Mucosa of rectum (tissue), 2 donors: ENCODE measurements at regions not wholly inside any gene's neighbourhood (a gene's known extent, or its start where the extent isn't known, plus 50 kb on each side); places are given as distances from the start of the nearest gene placed in this dataset.

Source experiments
- H3K27ac ChIP-seq, 2 donors: one replicate each; pipeline ENCODE4 v1.7.0; 2013; ENCODE audit warnings: inconsistent platforms in 2 of 2, low read depth in 2 of 2, low read length in 2 of 2
- H3K27me3 ChIP-seq, 2 donors: one replicate each; pipeline ENCODE4 v1.7.0; 2013; ENCODE audit warnings: low read length in 2 of 2; ENCODE audit not compliant: control insufficient read depth in 2 of 2, insufficient read depth in 2 of 2
- H3K36me3 ChIP-seq, 2 donors: one replicate each; pipeline ENCODE4 v1.7.0; 2013; ENCODE audit warnings: low read length in 2 of 2; ENCODE audit not compliant: control insufficient read depth in 2 of 2, insufficient read depth in 2 of 2
- H3K4me1 ChIP-seq, 2 donors: one replicate each; pipeline ENCODE4 v1.7.0; 2013; ENCODE audit warnings: low read length in 2 of 2, mild to moderate bottlenecking in 1 of 2; ENCODE audit not compliant: control insufficient read depth in 2 of 2, insufficient read depth in 2 of 2
- H3K4me3 ChIP-seq, 2 donors: one replicate each; pipeline ENCODE4 v1.7.0; 2013; ENCODE audit warnings: low read length in 2 of 2
- H3K9ac ChIP-seq, 2 donors: one replicate each; pipeline ENCODE4 v1.7.0; 2013; ENCODE audit warnings: low read length in 2 of 2, low read depth in 1 of 2, mild to moderate bottlenecking in 1 of 2
- H3K9me3 ChIP-seq, 2 donors: one replicate each; pipeline ENCODE4 v1.7.0; 2013; ENCODE audit warnings: low read length in 2 of 2; ENCODE audit not compliant: control insufficient read depth in 2 of 2
- donor health status: healthy.
- donor health status: Normal muscosa, but diverticular disease.

- Histone ChIP-seq H3K36me3 (no peaks in the 10 kb centered on the region), H3K9ac (no peak overlapping the region), H3K9me3 (no peaks in the 10 kb centered on the region), H3K4me1 (no peaks in the 10 kb centered on the region), H3K4me3 (no peak overlapping the region), H3K27ac (no peak overlapping the region), H3K27me3 (no peaks in the 10 kb centered on the region)
Measured at GRCh38 chr6:113480616-113481015, 376.5 kb upstream of the MARCKS start.

- Histone ChIP-seq H3K9me3 (no peaks in the 10 kb centered on the region), H3K4me3 (no peak overlapping the region), H3K27ac (no peak overlapping the region), H3K27me3 (no peaks in the 10 kb centered on the region), H3K36me3 (no peaks in the 10 kb centered on the region), H3K9ac (no peak overlapping the region), H3K4me1 (no peaks in the 10 kb centered on the region)
Measured at GRCh38 chr6:113481458-113481857, 375.7 kb upstream of the MARCKS start.

GRCh38 chr6:113481910-113482309 lies 375.2 kb upstream of the MARCKS start:
- no peaks in the 10 kb centered on the region for H3K9me3 ChIP-seq
- no peak overlapping the region for H3K9ac ChIP-seq
- H3K27ac ChIP-seq: no peak overlapping the region
- no peaks in the 10 kb centered on the region for H3K4me1 ChIP-seq
- H3K4me3 ChIP-seq: no peak overlapping the region
- no peaks in the 10 kb centered on the region for H3K36me3 ChIP-seq
- H3K27me3 ChIP-seq: no peaks in the 10 kb centered on the region

GRCh38 chr6:113482771-113483170 lies 374.4 kb upstream of the MARCKS start:
- Histone ChIP-seq H3K9me3 (no peaks in the 10 kb centered on the region), H3K9ac (no peak overlapping the region), H3K27me3 (no peaks in the 10 kb centered on the region), H3K27ac (no peak overlapping the region), H3K4me1 (no peaks in the 10 kb centered on the region), H3K36me3 (no peaks in the 10 kb centered on the region), H3K4me3 (no peak overlapping the region)

- no peaks in the 10 kb centered on the region for H3K27me3 ChIP-seq
- no peak overlapping the region for H3K4me3 ChIP-seq
- H3K27ac ChIP-seq: no peak overlapping the region
- H3K4me1 ChIP-seq: no peaks in the 10 kb centered on the region
- no peak overlapping the region for H3K9ac ChIP-seq
- no peaks in the 10 kb centered on the region for H3K36me3 ChIP-seq
- H3K9me3 ChIP-seq: no peaks in the 10 kb centered on the region
Measured at GRCh38 chr6:113486199-113486598, 370.9 kb upstream of the MARCKS start.

- Histone ChIP-seq H3K27me3 (no peaks in the 10 kb centered on the region), H3K9ac (no peak overlapping the region), H3K4me3 (no peak overlapping the region), H3K27ac (no peak overlapping the region), H3K36me3 (no peaks in the 10 kb centered on the region), H3K9me3 (no peaks in the 10 kb centered on the region), H3K4me1 (no peaks in the 10 kb centered on the region)
Measured at GRCh38 chr6:113487489-113488058, 369.6 kb upstream of the MARCKS start.

GRCh38 chr6:113488061-113488460 lies 369.1 kb upstream of the MARCKS start:
- Histone ChIP-seq H3K27me3 (no peaks in the 10 kb centered on the region), H3K4me3 (no peak overlapping the region), H3K9ac (no peak overlapping the region), H3K4me1 (no peaks in the 10 kb centered on the region), H3K9me3 (no peaks in the 10 kb centered on the region), H3K36me3 (no peaks in the 10 kb centered on the region), H3K27ac (no peak overlapping the region)

GRCh38 chr6:113488812-113489685 lies 368.1 kb upstream of the MARCKS start:
- no peaks in the 10 kb centered on the region for H3K36me3 ChIP-seq
- no peaks in the 10 kb centered on the region for H3K9me3 ChIP-seq
- H3K27me3 ChIP-seq: no peaks in the 10 kb centered on the region
- H3K4me3 ChIP-seq: no peak overlapping the region
- H3K27ac ChIP-seq: no peak overlapping the region
- H3K9ac ChIP-seq: no peak overlapping the region
- H3K4me1 ChIP-seq: no peaks in the 10 kb centered on the region

GRCh38 chr6:113489952-113490746 lies 367.0 kb upstream of the MARCKS start:
- Histone ChIP-seq H3K9ac (no peak overlapping the region), H3K36me3 (no peaks in the 10 kb centered on the region), H3K9me3 (no peaks in the 10 kb centered on the region), H3K27me3 (no peaks in the 10 kb centered on the region), H3K4me3 (no peak overlapping the region), H3K27ac (no peak overlapping the region), H3K4me1 (no peaks in the 10 kb centered on the region)

GRCh38 chr6:113491376-113491775 lies 365.8 kb upstream of the MARCKS start:
- Histone ChIP-seq H3K9me3 (no peaks in the 10 kb centered on the region), H3K4me1 (no peaks in the 10 kb centered on the region), H3K27ac (no peak overlapping the region)

More at GRCh38 chr6:113491376-113491775, 365.8 kb upstream of the MARCKS start:
- Histone ChIP-seq H3K9ac (no peak overlapping the region), H3K36me3 (no peaks in the 10 kb centered on the region), H3K4me3 (no peak overlapping the region), H3K27me3 (no peaks in the 10 kb centered on the region)
